GM21447 (cell line): ENCODE measurements at regions not wholly inside any gene's neighbourhood (a gene's known extent, or its start where the extent isn't known, plus 50 kb on each side); places are given as distances from the start of the nearest gene placed in this dataset.

Experiments used
- ATAC-seq: cut with Tn5 transposase; IDR thresholded peaks from one replicate; pipeline ENCODE4 v1.9.1; 2021; ENCODE audit not compliant: unreplicated experiment

GRCh38 chr12:42812086-42812485 is 222.5 kb upstream of the PRICKLE1 start:
- no peak for ATAC-seq

GRCh38 chr12:42810006-42810405 is 220.5 kb upstream of the PRICKLE1 start:
- no peak for ATAC-seq

- ATAC-seq = no peak
Measured at GRCh38 chr12:42809226-42809625, 219.7 kb upstream of the PRICKLE1 start.

GRCh38 chr12:42807766-42808165 is 218.2 kb upstream of the PRICKLE1 start:
- no peak for ATAC-seq

GRCh38 chr12:42807251-42807650 is 217.7 kb upstream of the PRICKLE1 start:
- no peak for ATAC-seq

GRCh38 chr12:42804928-42805327 is 215.4 kb upstream of the PRICKLE1 start:
- ATAC-seq = no peak

GRCh38 chr12:42802785-42803189 is 213.2 kb upstream of the PRICKLE1 start:
- no peak for ATAC-seq

GRCh38 chr12:42801271-42801670 is 211.7 kb upstream of the PRICKLE1 start:
- ATAC-seq = no peak

- no peak for ATAC-seq
Measured at GRCh38 chr12:42799966-42800365, 210.4 kb upstream of the PRICKLE1 start.

GRCh38 chr12:42798811-42799438 is 209.4 kb upstream of the PRICKLE1 start:
- no peak for ATAC-seq

- ATAC-seq = no peak
Measured at GRCh38 chr12:42794806-42795205, 205.3 kb upstream of the PRICKLE1 start.

GRCh38 chr12:42793166-42793565 is 203.6 kb upstream of the PRICKLE1 start:
- no peak for ATAC-seq

- no peak for ATAC-seq
Measured at GRCh38 chr12:42792265-42792664, 202.7 kb upstream of the PRICKLE1 start.

GRCh38 chr12:42791399-42791798 is 201.9 kb upstream of the PRICKLE1 start:
- ATAC-seq = no peak

- no peak for ATAC-seq
Measured at GRCh38 chr12:42790761-42791151, 201.2 kb upstream of the PRICKLE1 start.

GRCh38 chr12:42789808-42790760 is 200.5 kb upstream of the PRICKLE1 start:
- no peak for ATAC-seq

GRCh38 chr12:42786400-42787148 is 197.0 kb upstream of the PRICKLE1 start:
- no peak for ATAC-seq

GRCh38 chr12:42785944-42786343 is 196.4 kb upstream of the PRICKLE1 start:
- ATAC-seq = no peak

GRCh38 chr12:42780671-42781070 is 191.1 kb upstream of the PRICKLE1 start:
- ATAC-seq = no peak

- ATAC-seq = no peak
Measured at GRCh38 chr12:42779186-42779859, 189.8 kb upstream of the PRICKLE1 start.

GRCh38 chr12:42776396-42776795 is 186.8 kb upstream of the PRICKLE1 start:
- ATAC-seq = no peak
